ENCODE measurements at regions not wholly inside any gene's neighbourhood (a gene's known extent, or its start where the extent isn't known, plus 50 kb on each side); places are given as distances from the start of the nearest gene placed in this dataset.
"Not testable (repeated sequence)": the region's sequence is repeated elsewhere in the genome, so short reads cannot be mapped to it uniquely, and the experiment has no call there.

- no peak overlapping the region for H3K4me3 ChIP-seq (replicated peaks; ENCODE audit: low read depth, low read length)
- DNase-seq (ENCODE audit: low read depth), result peak; percentile 24
- no peak for TF ChIP-seq CTCF (IDR thresholded peaks at IDR 0.05; ENCODE audit: low read length, missing control alignments)
Measured at GRCh38 chr6:7006515-7007191, 101.1 kb upstream of the RREB1 start.

GRCh38 chr6:7008451-7008988, 99.2 kb upstream of the RREB1 start:
- H3K4me3 ChIP-seq (replicated peaks; ENCODE audit: low read depth, low read length), result no peak overlapping the region
- TF ChIP-seq CTCF (IDR thresholded peaks at IDR 0.05; ENCODE audit: low read length, missing control alignments), result no peak
- DNase-seq (ENCODE audit: low read depth), result no peak

GRCh38 chr6:7016226-7016625, 91.5 kb upstream of the RREB1 start:
- no peak for TF ChIP-seq CTCF (IDR thresholded peaks at IDR 0.05; ENCODE audit: low read length, missing control alignments)
- H3K4me3 ChIP-seq (replicated peaks; ENCODE audit: low read depth, low read length), result no peak overlapping the region
- no peak for DNase-seq (ENCODE audit: low read depth)

GRCh38 chr6:7021301-7021700, 86.5 kb upstream of the RREB1 start:
- DNase-seq (ENCODE audit: low read depth), result no peak
- H3K4me3 ChIP-seq (replicated peaks; ENCODE audit: low read depth, low read length), result no peak overlapping the region
- TF ChIP-seq CTCF (IDR thresholded peaks at IDR 0.05; ENCODE audit: low read length, missing control alignments), result no peak

- no peak overlapping the region for H3K4me3 ChIP-seq (replicated peaks; ENCODE audit: low read depth, low read length)
- no peak for TF ChIP-seq CTCF (IDR thresholded peaks at IDR 0.05; ENCODE audit: low read length, missing control alignments)
- DNase-seq (ENCODE audit: low read depth), result no peak
Measured at GRCh38 chr6:7025861-7026260, 81.9 kb upstream of the RREB1 start.

- DNase-seq (ENCODE audit: low read depth); H3K4me3 ChIP-seq (replicated peaks; ENCODE audit: low read depth, low read length): not testable (repeated sequence)
Measured at GRCh38 chr6:7028963-7029362, 78.8 kb upstream of the RREB1 start.

GRCh38 chr6:7030968-7031367, 76.8 kb upstream of the RREB1 start:
- DNase-seq (ENCODE audit: low read depth); H3K4me3 ChIP-seq (replicated peaks; ENCODE audit: low read depth, low read length): not testable (repeated sequence)

- H3K4me3 ChIP-seq (replicated peaks; ENCODE audit: low read depth, low read length), result no peak overlapping the region
- no peak for DNase-seq (ENCODE audit: low read depth)
- no peak for TF ChIP-seq CTCF (IDR thresholded peaks at IDR 0.05; ENCODE audit: low read length, missing control alignments)
Measured at GRCh38 chr6:7033202-7033601, 74.6 kb upstream of the RREB1 start.

Measured in fibroblast of pulmonary artery (primary cell).